Astrocyte of the spinal cord (primary cell): ENCODE measurements at regions not wholly inside any gene's neighbourhood (a gene's known extent, or its start where the extent isn't known, plus 50 kb on each side); places are given as distances from the start of the nearest gene placed in this dataset.

ENCODE experiments used
- DNase-seq: peaks from one replicate; pipeline ENCODE4 v3.0.0; 2011; ENCODE audit warnings: low read depth, low spot score
- H3K4me3 ChIP-seq: 2 replicates; pipeline ENCODE4 v1.5.1; 2011; ENCODE audit warnings: low read depth, mild to moderate bottlenecking, low read length, moderate library complexity
- in situ Hi-C: cut with HindIII; loops from 2 replicates; pipeline ENCODE4 v1.10.0; 2017; ENCODE audit warnings: low sequenced_read_pairs
- TF ChIP-seq, protein P1 (sequence below): IDR thresholded peaks from 2 replicates; pipeline ENCODE4 v1.5.1; 2012; ENCODE audit warnings: low read depth, mild to moderate bottlenecking, low read length, inconsistent platforms

DNA sequence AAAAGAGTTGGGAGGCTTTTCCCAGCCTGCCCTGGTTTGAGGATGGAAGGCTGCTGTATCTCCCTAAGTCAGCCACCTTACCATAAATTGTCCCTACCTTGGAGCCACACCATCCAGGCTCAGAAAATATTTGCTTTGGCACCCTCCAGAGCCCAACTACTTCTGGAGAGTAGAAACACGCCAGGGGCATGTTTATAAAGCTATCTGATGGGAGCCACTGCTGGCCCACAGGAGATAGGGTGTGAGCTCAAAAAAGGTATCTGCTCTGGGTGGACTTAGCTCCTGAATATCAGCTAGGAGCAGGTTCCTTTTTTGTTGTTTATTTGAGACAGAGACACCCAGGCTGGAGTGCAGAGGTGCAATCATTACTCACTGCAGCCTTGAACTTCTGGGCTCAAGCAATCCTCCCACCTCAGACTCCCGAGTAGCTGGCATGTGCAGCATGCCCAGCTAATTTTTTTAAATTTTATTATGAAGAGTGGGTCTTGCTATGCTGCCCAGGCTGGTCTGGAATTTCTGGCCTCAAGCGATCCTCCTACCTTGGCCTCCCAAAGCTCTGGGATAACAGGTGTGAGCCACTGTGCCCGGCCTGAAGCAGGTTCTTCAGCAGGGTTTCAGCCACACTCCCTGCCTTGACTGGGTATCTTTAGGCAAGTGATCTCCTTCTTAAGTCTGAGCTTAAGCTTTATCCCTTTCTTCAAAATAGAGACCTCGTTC, 147.1 kb downstream of the SALL1 start:
- H3K4me3 ChIP-seq = no peak overlapping the region
- in situ Hi-C loops = no loop called here
- no peak for DNase-seq
- TF ChIP-seq, protein P1, sequence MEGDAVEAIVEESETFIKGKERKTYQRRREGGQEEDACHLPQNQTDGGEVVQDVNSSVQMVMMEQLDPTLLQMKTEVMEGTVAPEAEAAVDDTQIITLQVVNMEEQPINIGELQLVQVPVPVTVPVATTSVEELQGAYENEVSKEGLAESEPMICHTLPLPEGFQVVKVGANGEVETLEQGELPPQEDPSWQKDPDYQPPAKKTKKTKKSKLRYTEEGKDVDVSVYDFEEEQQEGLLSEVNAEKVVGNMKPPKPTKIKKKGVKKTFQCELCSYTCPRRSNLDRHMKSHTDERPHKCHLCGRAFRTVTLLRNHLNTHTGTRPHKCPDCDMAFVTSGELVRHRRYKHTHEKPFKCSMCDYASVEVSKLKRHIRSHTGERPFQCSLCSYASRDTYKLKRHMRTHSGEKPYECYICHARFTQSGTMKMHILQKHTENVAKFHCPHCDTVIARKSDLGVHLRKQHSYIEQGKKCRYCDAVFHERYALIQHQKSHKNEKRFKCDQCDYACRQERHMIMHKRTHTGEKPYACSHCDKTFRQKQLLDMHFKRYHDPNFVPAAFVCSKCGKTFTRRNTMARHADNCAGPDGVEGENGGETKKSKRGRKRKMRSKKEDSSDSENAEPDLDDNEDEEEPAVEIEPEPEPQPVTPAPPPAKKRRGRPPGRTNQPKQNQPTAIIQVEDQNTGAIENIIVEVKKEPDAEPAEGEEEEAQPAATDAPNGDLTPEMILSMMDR = no peak

DNA sequence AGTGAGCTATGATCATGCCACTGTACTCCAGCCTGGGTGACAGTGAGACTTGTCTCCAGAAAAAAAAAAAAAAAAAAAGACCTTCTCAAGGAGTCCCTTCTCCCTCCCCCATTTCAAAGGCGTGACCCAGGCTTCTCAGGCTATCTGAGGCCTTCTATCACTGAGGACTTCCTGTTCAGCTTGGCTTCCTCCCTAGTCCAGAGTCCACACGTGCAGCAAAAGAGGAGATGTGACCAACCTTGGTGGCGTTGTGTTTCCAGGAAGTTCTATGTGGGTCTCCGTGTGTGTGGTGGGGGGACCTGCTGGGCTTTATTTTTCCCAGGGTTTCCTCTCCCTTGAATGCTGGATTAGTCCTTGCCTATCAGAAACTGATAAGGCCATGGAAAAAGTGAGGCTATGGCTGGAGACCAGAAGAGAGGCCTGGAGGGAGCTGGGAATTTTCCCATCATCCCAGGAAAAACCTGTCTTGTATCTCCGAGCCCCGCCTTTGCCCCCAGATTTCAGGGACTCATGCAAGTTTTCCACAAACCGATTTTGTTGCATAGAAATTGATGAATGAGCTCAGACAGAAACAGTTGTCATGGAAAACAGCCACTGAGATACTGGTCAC, 148.1 kb downstream of the SALL1 start:
- TF ChIP-seq, protein P1 = no peak
- DNase-seq = no peak
- in situ Hi-C loops = no loop called here

DNA sequence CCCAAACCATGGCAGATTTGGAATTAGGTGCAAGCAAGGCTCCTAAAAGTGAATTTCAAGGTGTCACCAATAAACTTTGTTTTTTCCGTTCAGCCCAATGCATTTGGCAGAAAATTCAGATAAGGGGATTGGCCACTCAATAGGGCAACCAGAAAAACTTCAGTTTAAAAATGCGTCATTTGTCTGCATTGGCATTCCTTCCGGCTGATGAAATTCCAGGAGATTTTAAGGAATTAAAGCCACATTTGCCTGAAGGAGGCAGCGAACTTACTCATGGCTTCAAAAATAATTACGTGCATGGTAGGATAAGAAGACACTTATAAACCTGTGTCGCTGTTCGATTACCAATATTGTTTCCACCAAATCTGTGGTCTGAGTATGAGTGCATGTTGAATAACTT, 151.9 kb downstream of the SALL1 start:
- no peak overlapping the region for H3K4me3 ChIP-seq
- TF ChIP-seq, protein P1 = no peak
- no peak for DNase-seq
- in situ Hi-C loops = no loop called here

More for the DNA sequence above, 148.1 kb downstream of the SALL1 start:
- no peak overlapping the region for H3K4me3 ChIP-seq

- TF ChIP-seq, protein P1 = no peak
- DNase-seq = no peak
- H3K4me3 ChIP-seq = no peak overlapping the region
- in situ Hi-C loops = no loop called here
Measured at GRCh38 chr16:50998411-50998810, 152.7 kb downstream of the SALL1 start.

DNA sequence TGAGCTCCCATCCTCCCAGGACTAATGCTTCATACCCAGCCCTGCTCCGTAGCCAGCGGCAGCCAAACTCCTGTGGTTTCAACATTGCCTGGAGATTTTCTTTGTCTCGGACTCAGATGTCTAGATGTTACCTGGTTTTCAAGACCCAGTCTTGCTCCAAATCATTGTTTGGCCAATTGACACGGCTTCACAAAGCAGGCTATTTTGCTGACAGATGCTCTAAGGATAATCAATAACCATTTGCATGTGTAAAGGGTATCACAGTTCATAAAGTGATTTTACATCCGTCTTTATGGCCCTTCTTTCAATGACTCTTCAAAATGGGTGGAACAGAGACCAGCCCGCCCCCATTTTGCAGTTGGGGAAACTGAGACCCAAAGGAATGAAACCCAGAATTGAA, 153.4 kb downstream of the SALL1 start:
- no peak for DNase-seq
- in situ Hi-C loops = no loop called here
- TF ChIP-seq, protein P1 = no peak
- H3K4me3 ChIP-seq = no peak overlapping the region

GRCh38 chr16:50996830-50997186, 154.3 kb downstream of the SALL1 start:
- TF ChIP-seq, protein P1 = no peak
- DNase-seq = no peak
- no peak overlapping the region for H3K4me3 ChIP-seq
- in situ Hi-C loops = no loop called here
